IMR-90 (cell line): ENCODE measurements at regions not wholly inside any gene's neighbourhood (a gene's known extent, or its start where the extent isn't known, plus 50 kb on each side); places are given as distances from the start of the nearest gene placed in this dataset.
A peak's percentile ranks its signal among the peaks of the same experiment; 100 is the strongest.

Experiments
- ATAC-seq: fragments of 200-7000 bp; cut with Tn5 transposase; 2 replicates; pipeline ENCODE4 v1.9.1; 2020; ENCODE audit warnings: low read depth, mild to moderate bottlenecking, moderate library complexity
- BruUV-seq: library from RNA; stranded (reverse); fragments of 400-500 nt; replicated peaks from 2 replicates; lab custom pipeline; 2021; lab: Mats Ljungman, UMichigan
- CTCF ChIA-PET: fragments of 300-600 bp; formaldehyde crosslinking; extraction: SDS; loops from one replicate; lab custom pipeline; 2021; ENCODE audit warnings: antibody characterized with exemption; lab: Yijun Ruan, JAX
- POLR2A ChIA-PET: fragments of 300-600 bp; sonication (Branson Sonifier 250); formaldehyde crosslinking; loops from one replicate; lab custom pipeline; 2022; ENCODE audit warnings: antibody characterized with exemption; ENCODE audit not compliant: unreplicated experiment; lab: Charles Lee
- DNase-seq: peaks from one replicate; pipeline ENCODE4 v3.0.0; 2013
- H2AFZ ChIP-seq: replicated peaks from 2 replicates; pipeline ENCODE3; 2013; ENCODE audit warnings: low read length, mild to moderate bottlenecking; ENCODE audit not compliant: poor library complexity
- H2AK5ac ChIP-seq: 2 replicates; pipeline ENCODE4 v1.6.1; 2013; ENCODE audit warnings: low read depth, low read length, inconsistent platforms
- H2AK9ac ChIP-seq: replicated peaks from 2 replicates; pipeline ENCODE3; 2013; ENCODE audit warnings: mild to moderate bottlenecking, low read depth, low read length, moderate library complexity; ENCODE audit not compliant: poor library complexity
- H2BK120ac ChIP-seq: 2 replicates; pipeline ENCODE4 v1.6.1; 2013; ENCODE audit warnings: low read depth, low read length, inconsistent platforms
- H2BK15ac ChIP-seq: 3 replicates; pipeline ENCODE4 v1.6.1; 2013; ENCODE audit warnings: low read depth, low read length, inconsistent platforms
- H2BK20ac ChIP-seq: 2 replicates; pipeline ENCODE4 v1.6.1; 2013; ENCODE audit warnings: low read depth, mild to moderate bottlenecking, inconsistent platforms, low read length, moderate library complexity
- H2BK5ac ChIP-seq: 2 replicates; pipeline ENCODE4 v1.6.1; 2013; ENCODE audit warnings: mild to moderate bottlenecking, low read depth, low read length, inconsistent platforms; ENCODE audit not compliant: poor library complexity, severe bottlenecking
- H3K14ac ChIP-seq: replicated peaks from 2 replicates; pipeline ENCODE4 v1.6.1; 2013; ENCODE audit warnings: low read depth, low read length, inconsistent platforms
- H3K18ac ChIP-seq: 2 replicates; pipeline ENCODE4 v1.6.1; 2013; ENCODE audit warnings: low read depth, low read length, control low read depth
- H3K23ac ChIP-seq: 2 replicates; pipeline ENCODE4 v1.6.1; 2013; ENCODE audit warnings: low read depth, low read length, inconsistent platforms
- H3K27ac ChIP-seq: 2 replicates; pipeline ENCODE4 v1.5.1; 2013; ENCODE audit warnings: mild to moderate bottlenecking, control low read depth, low read length; ENCODE audit not compliant: insufficient read depth
- H3K27me3 ChIP-seq: 2 replicates; pipeline ENCODE4 v1.6.1; 2013; ENCODE audit warnings: low read length; ENCODE audit not compliant: control insufficient read depth, insufficient read depth
- H3K36me3 ChIP-seq: 2 replicates; pipeline ENCODE4 v1.6.1; 2013; ENCODE audit warnings: low read length, mixed read lengths; ENCODE audit not compliant: control insufficient read depth, insufficient read depth
- H3K4ac ChIP-seq: 2 replicates; pipeline ENCODE4 v1.6.1; 2013; ENCODE audit warnings: low read depth, low read length, inconsistent platforms
- H3K4me1 ChIP-seq: 2 replicates; pipeline ENCODE4 v1.6.1; 2013; ENCODE audit warnings: low read length, mixed read lengths; ENCODE audit not compliant: control insufficient read depth, insufficient read depth
- H3K4me2 ChIP-seq: 2 replicates; pipeline ENCODE4 v1.6.1; 2013; ENCODE audit warnings: low read depth, mild to moderate bottlenecking, control low read depth, low read length, moderate library complexity
- H3K4me3 ChIP-seq: 2 replicates; pipeline ENCODE4 v1.5.1; 2013; ENCODE audit warnings: low read depth, mild to moderate bottlenecking, control low read depth, low read length, moderate library complexity; ENCODE audit not compliant: insufficient read depth
- H3K56ac ChIP-seq: 2 replicates; pipeline ENCODE4 v1.6.1; 2013; ENCODE audit warnings: low read length, inconsistent platforms; ENCODE audit not compliant: insufficient read depth; ENCODE audit errors: extremely low read depth
- H3K79me1 ChIP-seq, 2 experiments: 2 replicates each; pipeline ENCODE4 v1.6.1; 2013; ENCODE audit warnings: low read length in 2 of 2, inconsistent platforms in 1 of 2, low read depth in 1 of 2
- H3K9ac ChIP-seq: 2 replicates; pipeline ENCODE4 v1.6.1; 2013; ENCODE audit warnings: low read depth, low read length, control low read depth
- H3K9me1 ChIP-seq: 2 replicates; pipeline ENCODE4 v1.6.1; 2013; ENCODE audit warnings: low read length, inconsistent platforms; ENCODE audit not compliant: insufficient read depth
- H3K9me3 ChIP-seq: 2 replicates; pipeline ENCODE4 v1.6.1; 2013; ENCODE audit warnings: low read length; ENCODE audit not compliant: control insufficient read depth, insufficient read depth
- H4K20me1 ChIP-seq: 2 replicates; pipeline ENCODE4 v1.6.1; 2013; ENCODE audit warnings: low read length, inconsistent platforms; ENCODE audit not compliant: insufficient read depth
- H4K5ac ChIP-seq: 2 replicates; pipeline ENCODE4 v1.6.1; 2013; ENCODE audit warnings: mild to moderate bottlenecking, low read depth, low read length, control low read depth
- H4K8ac ChIP-seq, 2 experiments: 2 replicates each; pipeline ENCODE4 v1.6.1; 2013; ENCODE audit warnings: low read depth in 2 of 2, low read length in 2 of 2, control low read depth in 1 of 2, inconsistent platforms in 1 of 2
- H4K91ac ChIP-seq: 2 replicates; pipeline ENCODE4 v1.6.1; 2013; ENCODE audit warnings: low read depth, low read length, inconsistent platforms; ENCODE audit not compliant: insufficient read depth
- BHLHE40 ChIP-seq: fragments of 150-350 bp; IDR thresholded peaks from 2 replicates; pipeline ENCODE4 v1.6.1; 2016; ENCODE audit warnings: mild to moderate bottlenecking, low read depth, low read length
- MXI1 ChIP-seq: IDR thresholded peaks from 2 replicates; pipeline ENCODE4 v1.6.1; 2012; ENCODE audit warnings: low read depth, mild to moderate bottlenecking, low read length, moderate library complexity, borderline replicate concordance
- SMC3 ChIP-seq: fragments of 150-350 bp; IDR thresholded peaks from 2 replicates; pipeline ENCODE4 v1.6.1; 2016; ENCODE audit warnings: low read depth, mild to moderate bottlenecking, antibody characterized with exemption, low read length, moderate library complexity
- USF2 ChIP-seq: fragments of 150-350 bp; IDR thresholded peaks from 2 replicates; pipeline ENCODE4 v1.6.1; 2017; ENCODE audit warnings: mild to moderate bottlenecking, antibody characterized with exemption, low read length, low read depth
- WGBS, 2 experiments: methylation state at CpG; one replicate each; pipeline versions ENCODE4 v1.1.5 to v1.1.7; 2013; ENCODE audit warnings: missing lambda C conversion rate in 2 of 2; ENCODE audit not compliant: insufficient read length in 1 of 2; ENCODE audit errors: extremely low coverage in 2 of 2; 5-methylcytosine and 5-hydroxymethylcytosine counted together
- dilution Hi-C: fragments of 300-500 bp; cut with HindIII; formaldehyde crosslinking; loops from one replicate; pipeline ENCODE4 v1.14.3; 2018; ENCODE audit warnings: low sequenced_read_pairs; ENCODE audit not compliant: unreplicated experiment
- in situ Hi-C: fragments of 300-500 bp; cut with MboI; formaldehyde crosslinking; loops from 3 replicates; pipeline ENCODE4 v1.14.3; 2019; ENCODE audit warnings: low sequenced_read_pairs, inconsistent platforms, mixed read lengths
- intact Hi-C: fragments of 100-400 bp; cut with micrococcal nuclease; formaldehyde crosslinking; loops from 2 replicates; pipeline ENCODE4 v1.10.0; 2022

GRCh38 chr3:144185276-144185675 lies 213.7 kb downstream of the DIPK2A start:
- Histone ChIP-seq H2AK9ac (no peak overlapping the region), H2AFZ (no peak overlapping the region), H3K14ac (no peak overlapping the region), H2BK15ac (no peak overlapping the region), H3K4me3 (no peak overlapping the region), H2BK5ac (no peak overlapping the region), H3K79me1 (no peaks in the 10 kb centered on the region), H2BK120ac (no peak overlapping the region), H3K27ac (no peak overlapping the region), H3K56ac (no peak overlapping the region), H3K4ac (no peak overlapping the region), H3K27me3 (no peaks in the 10 kb centered on the region), H3K23ac (no peak overlapping the region), H4K5ac (no peak overlapping the region), H4K91ac (no peak overlapping the region), H3K9me1 (no peaks in the 10 kb centered on the region), H4K8ac (no peak overlapping the region), H3K9me3 (peaks cover 3% of the 10 kb centered on the region; the same call in 1 of the 2 replicates), H3K36me3 (no peaks in the 10 kb centered on the region), H3K18ac (no peak overlapping the region), H3K4me2 (no peak overlapping the region), H2BK20ac (no peak overlapping the region), H3K4me1 (no peaks in the 10 kb centered on the region), H3K9ac (no peak overlapping the region), H2AK5ac (no peak overlapping the region), H4K20me1 (no peaks in the 10 kb centered on the region)
- ChIA-PET CTCF (no interaction called here), POLR2A (no interaction called here)
- no peak for ATAC-seq
- TF ChIP-seq SMC3: no peak
- no peak for TF ChIP-seq USF2
- no peak for TF ChIP-seq BHLHE40
- no peak for TF ChIP-seq MXI1
- in situ Hi-C loops: no loop called here
- DNase-seq: peak; percentile 37
- BruUV-seq: no TSS peak
- dilution Hi-C loops: no loop called here
- intact Hi-C loops: no loop called here
- whole genome bisulfite sequencing, 2 experiments: no CpG with 5 or more reads among the region's 3 CpGs
